ENCODE measurements at regions not wholly inside any gene's neighbourhood (a gene's known extent, or its start where the extent isn't known, plus 50 kb on each side); places are given as distances from the start of the nearest gene placed in this dataset.

DNA sequence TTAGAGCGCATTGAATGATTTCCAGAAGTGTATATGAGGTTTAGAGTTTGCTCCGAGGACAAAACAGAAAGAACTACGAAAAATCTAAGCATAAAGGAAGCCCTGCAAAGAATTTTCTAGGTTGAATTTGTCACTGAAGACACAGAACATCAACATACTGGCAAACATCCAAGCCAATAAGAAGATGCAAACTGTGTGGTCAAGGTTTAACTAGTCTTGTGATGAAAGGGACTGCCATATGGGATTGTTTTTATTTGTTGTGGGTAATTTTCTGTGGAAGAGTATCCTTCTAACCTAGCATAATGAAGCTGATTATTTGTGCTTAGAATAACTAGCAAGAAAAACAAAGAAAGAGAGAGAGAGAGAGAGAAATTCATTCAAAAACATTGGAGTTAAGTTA lies 492.0 kb upstream of the ERCC4 start:
- H3K23ac ChIP-seq (ENCODE audit: insufficient read length, low read depth, low read length), result no peak overlapping the region
- H3K18ac ChIP-seq (ENCODE audit: insufficient read length, low read depth, low read length), result no peak overlapping the region
- no peak overlapping the region for H3K9ac ChIP-seq (ENCODE audit: extremely low read depth, insufficient read length, low read length)
- H3K4me2 ChIP-seq (ENCODE audit: insufficient read depth, insufficient read length, low read length), result no peak overlapping the region
- H2AK5ac ChIP-seq (ENCODE audit: insufficient read length, low read length), result no peak overlapping the region
- no peaks in the 10 kb centered on the region for H3K9me3 ChIP-seq (ENCODE audit: control insufficient read depth, low read depth, low read length)
- H3K4me1 ChIP-seq (ENCODE audit: insufficient read depth, low read length), result no peaks in the 10 kb centered on the region
- no peak overlapping the region for H3K27ac ChIP-seq (ENCODE audit: insufficient read length, low read depth, low read length)
- H4K5ac ChIP-seq (ENCODE audit: insufficient read length, low read depth, low read length), result no peak overlapping the region
- no CpG with 5 or more reads among the region's 3 CpGs for whole genome bisulfite sequencing (ENCODE audit: extremely low coverage, insufficient read length, low lambda C conversion rate)
- no peaks in the 10 kb centered on the region for H3K79me2 ChIP-seq (ENCODE audit: insufficient read depth, low read length)
- H2BK20ac ChIP-seq (ENCODE audit: low read depth, low read length, poor library complexity, severe bottlenecking), result no peak overlapping the region
- Mint-ChIP-seq H3K4me1 (peaks cover 5 to 18% of the 10 kb centered on the region in 2 experiments), H3K4me3 (no peak overlapping the region), H3K36me3 (ENCODE audit: insufficient read depth in 1 of 3, low read depth in 3 of 3) (peaks cover 5 to 9% (median 8%) of the 10 kb centered on the region in 3 experiments; a peak in 6 of 7 replicates), H3K9me3 (peaks cover 7 to 10% of the 10 kb centered on the region in 2 experiments; a peak in 3 of 5 replicates), H3K27me3 (ENCODE audit: low read depth) (no peaks in the 10 kb centered on the region), H3K27ac (no peak overlapping the region)
- H4K91ac ChIP-seq (ENCODE audit: insufficient read length, low read depth, low read length), result no peak overlapping the region
- H3K23me2 ChIP-seq (ENCODE audit: insufficient read length, low read depth, low read length, poor library complexity, severe bottlenecking), result no peaks in the 10 kb centered on the region
- H3K27me3 ChIP-seq (ENCODE audit: insufficient read depth, low read length), result no peaks in the 10 kb centered on the region
- TF ChIP-seq, protein P1, sequence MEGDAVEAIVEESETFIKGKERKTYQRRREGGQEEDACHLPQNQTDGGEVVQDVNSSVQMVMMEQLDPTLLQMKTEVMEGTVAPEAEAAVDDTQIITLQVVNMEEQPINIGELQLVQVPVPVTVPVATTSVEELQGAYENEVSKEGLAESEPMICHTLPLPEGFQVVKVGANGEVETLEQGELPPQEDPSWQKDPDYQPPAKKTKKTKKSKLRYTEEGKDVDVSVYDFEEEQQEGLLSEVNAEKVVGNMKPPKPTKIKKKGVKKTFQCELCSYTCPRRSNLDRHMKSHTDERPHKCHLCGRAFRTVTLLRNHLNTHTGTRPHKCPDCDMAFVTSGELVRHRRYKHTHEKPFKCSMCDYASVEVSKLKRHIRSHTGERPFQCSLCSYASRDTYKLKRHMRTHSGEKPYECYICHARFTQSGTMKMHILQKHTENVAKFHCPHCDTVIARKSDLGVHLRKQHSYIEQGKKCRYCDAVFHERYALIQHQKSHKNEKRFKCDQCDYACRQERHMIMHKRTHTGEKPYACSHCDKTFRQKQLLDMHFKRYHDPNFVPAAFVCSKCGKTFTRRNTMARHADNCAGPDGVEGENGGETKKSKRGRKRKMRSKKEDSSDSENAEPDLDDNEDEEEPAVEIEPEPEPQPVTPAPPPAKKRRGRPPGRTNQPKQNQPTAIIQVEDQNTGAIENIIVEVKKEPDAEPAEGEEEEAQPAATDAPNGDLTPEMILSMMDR (conservative IDR thresholded peaks at IDR 0.05), result no peak
- H2AFZ ChIP-seq (ENCODE audit: low read length), result no peak overlapping the region
- no peaks in the 10 kb centered on the region for H4K20me1 ChIP-seq (ENCODE audit: control insufficient read depth, insufficient read depth, insufficient read length)
- H4K8ac ChIP-seq (replicated peaks; ENCODE audit: insufficient read length, low read depth, low read length), result no peak overlapping the region
- H2BK12ac ChIP-seq (ENCODE audit: insufficient read length, low read depth, low read length), result no peak overlapping the region
- DNase-seq, result no peak
- no peak overlapping the region for H2BK15ac ChIP-seq (ENCODE audit: low read depth, low read length)
- no peak overlapping the region for H2BK5ac ChIP-seq (ENCODE audit: insufficient read length, low read length)
- H3K14ac ChIP-seq (ENCODE audit: insufficient read depth, low read length), result no peak overlapping the region
- H3K56ac ChIP-seq (ENCODE audit: insufficient read length, low read depth, low read length), result no peak overlapping the region
- H3K4ac ChIP-seq (ENCODE audit: low read depth, low read length), result no peak overlapping the region
- H3T11ph ChIP-seq (ENCODE audit: low read length), result no peak overlapping the region
- H2BK120ac ChIP-seq (ENCODE audit: low read depth, low read length, poor library complexity, severe bottlenecking), result no peak overlapping the region
- no peaks in the 10 kb centered on the region for H3K79me1 ChIP-seq (ENCODE audit: insufficient read depth, low read depth, low read length, poor library complexity, severe bottlenecking)
